GM12864 (cell line): ENCODE measurements at regions not wholly inside any gene's neighbourhood (a gene's known extent, or its start where the extent isn't known, plus 50 kb on each side); places are given as distances from the start of the nearest gene placed in this dataset.

ENCODE experiments used
- DNase-seq: peaks from one replicate; pipeline ENCODE4 v3.0.0-alpha.2; 2011; ENCODE audit warnings: low read depth
- H3K4me3 ChIP-seq: 2 replicates; pipeline ENCODE4 v1.5.1; 2011; ENCODE audit warnings: mild to moderate bottlenecking, low read depth, low read length, control low read depth
- CTCF ChIP-seq: IDR thresholded peaks from 2 replicates; pipeline ENCODE4 v1.5.1; 2011; ENCODE audit warnings: low read depth, mild to moderate bottlenecking, moderate library complexity, low read length, control low read depth, inconsistent platforms; ENCODE audit errors: missing control alignments

- DNase-seq, result no peak
- no peak for TF ChIP-seq CTCF
- H3K4me3 ChIP-seq, result no peak overlapping the region
These were observed 87.3 kb downstream of the PJA1 start for GRCh38 chrX:69077895-69078455.

GRCh38 chrX:69076088-69076487 is 89.2 kb downstream of the PJA1 start:
- TF ChIP-seq CTCF, result no peak
- H3K4me3 ChIP-seq, result no peak overlapping the region
- DNase-seq, result no peak

GRCh38 chrX:69074726-69075125 is 90.5 kb downstream of the PJA1 start:
- TF ChIP-seq CTCF, result no peak
- H3K4me3 ChIP-seq, result no peak overlapping the region

GRCh38 chrX:69073721-69074120 is 91.5 kb downstream of the PJA1 start:
- H3K4me3 ChIP-seq, result no peak overlapping the region
- DNase-seq, result no peak
- TF ChIP-seq CTCF, result no peak

More at GRCh38 chrX:69074726-69075125, 90.5 kb downstream of the PJA1 start:
- no peak for DNase-seq

GRCh38 chrX:69073241-69073640 is 92.0 kb downstream of the PJA1 start:
- no peak overlapping the region for H3K4me3 ChIP-seq
- no peak for DNase-seq
- TF ChIP-seq CTCF, result no peak

- DNase-seq, result no peak
- no peak for TF ChIP-seq CTCF
- H3K4me3 ChIP-seq, result no peak overlapping the region
These were observed 92.7 kb downstream of the PJA1 start for GRCh38 chrX:69072486-69073006.
